H9 (cell line): ENCODE measurements at regions not wholly inside any gene's neighbourhood (a gene's known extent, or its start where the extent isn't known, plus 50 kb on each side); places are given as distances from the start of the nearest gene placed in this dataset.

Source experiments
- DNase-seq: peaks from one replicate; pipeline ENCODE4 v3.0.0-alpha.2; 2017
- H2AFZ ChIP-seq: one replicate; pipeline ENCODE4 v1.6.1; 2013; ENCODE audit warnings: mild to moderate bottlenecking, low read length, control low read depth, moderate library complexity
- H2AK5ac ChIP-seq: 2 replicates; pipeline ENCODE4 v1.6.1; 2013; ENCODE audit warnings: low read length, control low read depth, mixed read lengths; ENCODE audit not compliant: insufficient read length
- H2BK120ac ChIP-seq: one replicate; pipeline ENCODE4 v1.6.1; 2013; ENCODE audit warnings: low read depth, mild to moderate bottlenecking, low read length, control low read depth, inconsistent platforms; ENCODE audit not compliant: poor library complexity, severe bottlenecking
- H2BK12ac ChIP-seq: 2 replicates; pipeline ENCODE4 v1.6.1; 2013; ENCODE audit warnings: low read length, control low read depth, mixed read lengths, low read depth; ENCODE audit not compliant: insufficient read length
- H2BK15ac ChIP-seq: 2 replicates; pipeline ENCODE4 v1.6.1; 2013; ENCODE audit warnings: low read depth, low read length, control low read depth
- H2BK20ac ChIP-seq: one replicate; pipeline ENCODE4 v1.6.1; 2013; ENCODE audit warnings: low read depth, mild to moderate bottlenecking, low read length, control low read depth, inconsistent platforms; ENCODE audit not compliant: poor library complexity, severe bottlenecking
- H2BK5ac ChIP-seq: 2 replicates; pipeline ENCODE4 v1.6.1; 2013; ENCODE audit warnings: low read length, control low read depth, mixed read lengths; ENCODE audit not compliant: insufficient read length
- H3K14ac ChIP-seq: 2 replicates; pipeline ENCODE4 v1.6.1; 2013; ENCODE audit warnings: low read length, control low read depth; ENCODE audit not compliant: insufficient read depth
- H3K18ac ChIP-seq: 2 replicates; pipeline ENCODE4 v1.6.1; 2013; ENCODE audit warnings: low read depth, mild to moderate bottlenecking, mixed read lengths, low read length, control low read depth; ENCODE audit not compliant: insufficient read length
- H3K23ac ChIP-seq: 2 replicates; pipeline ENCODE4 v1.6.1; 2013; ENCODE audit warnings: low read length, control low read depth, mixed read lengths, low read depth; ENCODE audit not compliant: insufficient read length
- H3K23me2 ChIP-seq: 2 replicates; pipeline ENCODE4 v1.6.1; 2013; ENCODE audit warnings: low read depth, mild to moderate bottlenecking, mixed read lengths, low read length, control low read depth; ENCODE audit not compliant: insufficient read length, poor library complexity, severe bottlenecking
- H3K27ac ChIP-seq: 2 replicates; pipeline ENCODE4 v1.5.1; 2013; ENCODE audit warnings: low read length, control low read depth, mixed read lengths, low read depth; ENCODE audit not compliant: insufficient read length
- H3K27me3 ChIP-seq: 2 replicates; pipeline ENCODE4 v1.6.1; 2013; ENCODE audit warnings: low read length, control low read depth, inconsistent platforms; ENCODE audit not compliant: insufficient read depth
- H3K4ac ChIP-seq: 2 replicates; pipeline ENCODE4 v1.6.1; 2013; ENCODE audit warnings: low read depth, mild to moderate bottlenecking, control low read depth, inconsistent platforms, low read length, moderate library complexity
- H3K4me1 ChIP-seq: 2 replicates; pipeline ENCODE4 v1.6.1; 2013; ENCODE audit warnings: low read length, control low read depth, inconsistent platforms; ENCODE audit not compliant: insufficient read depth
- H3K4me2 ChIP-seq: 2 replicates; pipeline ENCODE4 v1.6.1; 2013; ENCODE audit warnings: low read length, control low read depth, mixed read lengths; ENCODE audit not compliant: insufficient read length, insufficient read depth
- H3K56ac ChIP-seq: 2 replicates; pipeline ENCODE4 v1.6.1; 2013; ENCODE audit warnings: low read depth, mild to moderate bottlenecking, mixed read lengths, low read length, control low read depth; ENCODE audit not compliant: insufficient read length
- H3K79me1 ChIP-seq: 2 replicates; pipeline ENCODE4 v1.6.1; 2013; ENCODE audit warnings: low read depth, mild to moderate bottlenecking, moderate library complexity, low read length, control low read depth, inconsistent platforms; ENCODE audit not compliant: insufficient read depth, poor library complexity, severe bottlenecking
- H3K79me2 ChIP-seq: 2 replicates; pipeline ENCODE4 v1.6.1; 2013; ENCODE audit warnings: low read length, control low read depth, inconsistent platforms; ENCODE audit not compliant: insufficient read depth
- H3K9ac ChIP-seq: 2 replicates; pipeline ENCODE4 v1.6.1; 2013; ENCODE audit warnings: low read length, control low read depth, mixed read lengths; ENCODE audit not compliant: insufficient read length; ENCODE audit errors: extremely low read depth
- H3K9me3 ChIP-seq: one replicate; pipeline ENCODE4 v1.6.1; 2013; ENCODE audit warnings: low read depth, low read length, inconsistent platforms; ENCODE audit not compliant: control insufficient read depth
- H3T11ph ChIP-seq: one replicate; pipeline ENCODE4 v1.6.1; 2013; ENCODE audit warnings: mild to moderate bottlenecking, low read length, control low read depth, inconsistent platforms
- H4K20me1 ChIP-seq: one replicate; pipeline ENCODE4 v1.6.1; 2013; ENCODE audit not compliant: control insufficient read depth, insufficient read length, insufficient read depth
- H4K5ac ChIP-seq: 2 replicates; pipeline ENCODE4 v1.6.1; 2013; ENCODE audit warnings: low read depth, mild to moderate bottlenecking, mixed read lengths, low read length, control low read depth; ENCODE audit not compliant: insufficient read length
- H4K8ac ChIP-seq: replicated peaks from 2 replicates; pipeline ENCODE4 v1.6.1; 2013; ENCODE audit warnings: low read length, control low read depth, mixed read lengths, low read depth; ENCODE audit not compliant: insufficient read length
- H4K91ac ChIP-seq: 2 replicates; pipeline ENCODE4 v1.6.1; 2013; ENCODE audit warnings: low read depth, mild to moderate bottlenecking, moderate library complexity, mixed read lengths, low read length, control low read depth; ENCODE audit not compliant: insufficient read length
- H3K27ac Mint-ChIP-seq, 3 experiments: 2 replicates in 2 of 3; 3 replicates in 1 of 3; pipeline ENCODE4 v1.8.0; 2020 to 2021; ENCODE audit warnings: mixed read lengths in 3 of 3, mild to moderate bottlenecking in 1 of 3, moderate library complexity in 1 of 3
- H3K27me3 Mint-ChIP-seq: 2 replicates; pipeline ENCODE4 v1.8.0; 2021; ENCODE audit warnings: low read depth, mild to moderate bottlenecking, moderate library complexity, mixed read lengths
- H3K36me3 Mint-ChIP-seq, 3 experiments: 2 replicates in 2 of 3; 3 replicates in 1 of 3; pipeline ENCODE4 v1.8.0; 2020 to 2021; ENCODE audit warnings: low read depth in 3 of 3, mixed read lengths in 3 of 3; ENCODE audit not compliant: insufficient read depth in 1 of 3
- H3K4me1 Mint-ChIP-seq, 2 experiments: 2 replicates each; pipeline ENCODE4 v1.8.0; 2020; ENCODE audit warnings: mixed read lengths in 2 of 2
- H3K4me3 Mint-ChIP-seq, 2 experiments: 2 replicates in 1 of 2; 3 replicates in 1 of 2; pipeline ENCODE4 v1.8.0; 2020 to 2021; ENCODE audit warnings: mild to moderate bottlenecking in 2 of 2, mixed read lengths in 2 of 2, moderate library complexity in 1 of 2
- H3K9me3 Mint-ChIP-seq, 2 experiments: 2 replicates in 1 of 2; 3 replicates in 1 of 2; pipeline ENCODE4 v1.8.0; 2020; ENCODE audit warnings: mild to moderate bottlenecking in 2 of 2, mixed read lengths in 2 of 2, moderate library complexity in 1 of 2
- WGBS: extraction: QIAGEN DNeasy Blood & Tissue Kit; methylation state at CpG from one replicate; pipeline ENCODE4 v1.1.7; 2013; ENCODE audit warnings: missing lambda C conversion rate, low lambda C conversion rate, mixed read lengths; ENCODE audit not compliant: insufficient read length; ENCODE audit errors: extremely low coverage; 5-methylcytosine and 5-hydroxymethylcytosine counted together
- TF ChIP-seq, protein P1 (sequence below): fragments of 200-600 bp; sonication (generic); conservative IDR thresholded peaks from 3 replicates; pipeline ENCODE4 v1.8.0; 2021; ENCODE audit warnings: antibody characterized with exemption, mild to moderate bottlenecking

DNA sequence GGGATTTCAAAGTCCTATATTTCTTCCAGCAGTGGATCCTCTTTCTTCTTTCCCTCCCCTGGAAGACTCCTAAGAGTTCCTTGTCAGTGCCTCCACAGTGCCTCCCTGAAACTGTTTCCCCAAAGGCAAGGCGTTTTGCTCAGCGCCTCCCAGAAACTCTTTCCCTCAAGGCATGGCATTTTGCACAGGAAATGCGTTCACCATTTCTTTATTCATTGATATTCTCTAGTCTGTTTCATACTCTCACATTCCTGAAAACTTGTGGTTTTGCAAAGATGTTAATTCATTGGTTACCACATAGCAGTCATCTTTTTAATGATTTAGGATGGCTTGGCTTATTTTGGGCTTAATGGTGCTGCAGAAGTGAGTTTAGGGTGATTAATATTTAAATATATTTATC is 177.3 kb upstream of the SLC10A2 start:
- no peak overlapping the region for H4K5ac ChIP-seq
- no peak overlapping the region for H3K4ac ChIP-seq
- H3K27me3 Mint-ChIP-seq, result no peaks in the 10 kb centered on the region
- DNase-seq, result no peak
- H3T11ph ChIP-seq, result no peak overlapping the region
- no peak overlapping the region for H2BK20ac ChIP-seq
- H3K4me2 ChIP-seq, result no peak overlapping the region
- H2AFZ ChIP-seq, result no peak overlapping the region
- H2BK12ac ChIP-seq, result no peak overlapping the region
- H3K4me1 ChIP-seq, result no peaks in the 10 kb centered on the region
- no peak overlapping the region for H3K23ac ChIP-seq
- no peaks in the 10 kb centered on the region for H3K4me1 Mint-ChIP-seq
- no peaks in the 10 kb centered on the region for H4K20me1 ChIP-seq
- H3K79me2 ChIP-seq, result no peaks in the 10 kb centered on the region
- H2BK5ac ChIP-seq, result no peak overlapping the region
- no peak overlapping the region for H3K9ac ChIP-seq
- H3K23me2 ChIP-seq, result no peaks in the 10 kb centered on the region
- no peak overlapping the region for H3K4me3 Mint-ChIP-seq
- H2BK120ac ChIP-seq, result no peak overlapping the region
- no peaks in the 10 kb centered on the region; a peak in 1 of 5 replicates for H3K9me3 Mint-ChIP-seq
- H3K27ac Mint-ChIP-seq, result no peak overlapping the region
- no peak overlapping the region for H2AK5ac ChIP-seq
- H3K14ac ChIP-seq, result no peak overlapping the region
- H3K9me3 ChIP-seq, result no peaks in the 10 kb centered on the region
- no peak overlapping the region for H3K27ac ChIP-seq
- H4K8ac ChIP-seq, result no peak overlapping the region
- no CpG with 5 or more reads among the region's 3 CpGs for WGBS
- TF ChIP-seq, protein P1, sequence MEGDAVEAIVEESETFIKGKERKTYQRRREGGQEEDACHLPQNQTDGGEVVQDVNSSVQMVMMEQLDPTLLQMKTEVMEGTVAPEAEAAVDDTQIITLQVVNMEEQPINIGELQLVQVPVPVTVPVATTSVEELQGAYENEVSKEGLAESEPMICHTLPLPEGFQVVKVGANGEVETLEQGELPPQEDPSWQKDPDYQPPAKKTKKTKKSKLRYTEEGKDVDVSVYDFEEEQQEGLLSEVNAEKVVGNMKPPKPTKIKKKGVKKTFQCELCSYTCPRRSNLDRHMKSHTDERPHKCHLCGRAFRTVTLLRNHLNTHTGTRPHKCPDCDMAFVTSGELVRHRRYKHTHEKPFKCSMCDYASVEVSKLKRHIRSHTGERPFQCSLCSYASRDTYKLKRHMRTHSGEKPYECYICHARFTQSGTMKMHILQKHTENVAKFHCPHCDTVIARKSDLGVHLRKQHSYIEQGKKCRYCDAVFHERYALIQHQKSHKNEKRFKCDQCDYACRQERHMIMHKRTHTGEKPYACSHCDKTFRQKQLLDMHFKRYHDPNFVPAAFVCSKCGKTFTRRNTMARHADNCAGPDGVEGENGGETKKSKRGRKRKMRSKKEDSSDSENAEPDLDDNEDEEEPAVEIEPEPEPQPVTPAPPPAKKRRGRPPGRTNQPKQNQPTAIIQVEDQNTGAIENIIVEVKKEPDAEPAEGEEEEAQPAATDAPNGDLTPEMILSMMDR, result no peak
- no peaks in the 10 kb centered on the region for H3K79me1 ChIP-seq
- no peaks in the 10 kb centered on the region for H3K27me3 ChIP-seq
- no peak overlapping the region for H3K18ac ChIP-seq
- H3K56ac ChIP-seq, result no peak overlapping the region
- no peak overlapping the region for H4K91ac ChIP-seq
- no peaks in the 10 kb centered on the region for H3K36me3 Mint-ChIP-seq
- no peak overlapping the region for H2BK15ac ChIP-seq
